Endothelial cell of umbilical vein (primary cell): ENCODE measurements at regions not wholly inside any gene's neighbourhood (a gene's known extent, or its start where the extent isn't known, plus 50 kb on each side); places are given as distances from the start of the nearest gene placed in this dataset.
"Not testable (repeated sequence)": the region's sequence is repeated elsewhere in the genome, so short reads cannot be mapped to it uniquely, and the experiment has no call there.

Source experiments
- BruUV-seq: library from RNA; stranded (reverse); fragments of 400-500 nt; replicated peaks from 2 replicates; lab custom pipeline; 2021; lab: Mats Ljungman, UMichigan
- CTCF ChIA-PET: fragments of 300-600, 350-600 bp; sonication (Branson Sonifier 250); formaldehyde crosslinking; loops from one replicate; lab custom pipeline; 2021; ENCODE audit warnings: antibody characterized with exemption, inconsistent platforms; lab: Charles Lee
- POLR2A ChIA-PET: fragments of 300-600, 350-600 bp; sonication (Branson Sonifier 250); formaldehyde crosslinking; loops from one replicate; lab custom pipeline; 2021; ENCODE audit warnings: antibody characterized with exemption, inconsistent platforms; lab: Charles Lee
- DNase-seq: peaks from one replicate; pipeline ENCODE4 v3.0.0-alpha.2; 2011; ENCODE audit warnings: low read depth, low spot score
- FAIRE-seq: peaks from 2 replicates; lab custom pipeline; 2011; peaks lifted over from hg19 to GRCh38; lab: Jason Lieb, UNC
- H2AFZ ChIP-seq: 2 replicates; pipeline ENCODE4 v1.6.0; 2012; ENCODE audit warnings: low read depth, low read length, control low read depth, inconsistent platforms
- H3K27ac ChIP-seq: 2 replicates; pipeline ENCODE4 v1.5.1; 2011; ENCODE audit warnings: low read depth, mild to moderate bottlenecking, control low read depth, low read length, moderate library complexity; ENCODE audit not compliant: insufficient read depth
- H3K27me3 ChIP-seq, 2 experiments: 2 replicates each; pipeline versions ENCODE4 v1.6.0 to v1.6.1; 2011; ENCODE audit warnings: low read length in 2 of 2, mixed read lengths in 1 of 2; ENCODE audit not compliant: control insufficient read depth in 2 of 2, insufficient read depth in 2 of 2
- H3K36me3 ChIP-seq, 2 experiments: 2 replicates in 1 of 2; 3 replicates in 1 of 2; pipeline ENCODE4 v1.5.1; 2011; ENCODE audit warnings: low read length in 2 of 2, mild to moderate bottlenecking in 1 of 2, moderate library complexity in 1 of 2; ENCODE audit not compliant: control insufficient read depth in 2 of 2, insufficient read depth in 2 of 2; ENCODE audit errors: extremely low read depth in 1 of 2
- H3K4me1 ChIP-seq: 3 replicates; pipeline ENCODE4 v1.5.1; 2011; ENCODE audit warnings: mild to moderate bottlenecking, low read length; ENCODE audit not compliant: control insufficient read depth, insufficient read depth; ENCODE audit errors: extremely low read depth
- H3K4me2 ChIP-seq: 2 replicates; pipeline ENCODE4 v1.6.1; 2011; ENCODE audit warnings: low read length, control low read depth, mixed read lengths; ENCODE audit not compliant: insufficient read depth
- H3K4me3 ChIP-seq, 3 experiments: fragments of 200-600 bp in 1 of 3; sonication (generic), shearing (Covaris generic) in 1 of 3; replicated peaks in 1 of 3; 2 replicates each; pipeline ENCODE4 v1.5.1; 2011 to 2016; ENCODE audit warnings: control low read depth in 3 of 3, low read length in 3 of 3, mild to moderate bottlenecking in 2 of 3, inconsistent platforms in 1 of 3, low read depth in 1 of 3, moderate library complexity in 1 of 3; ENCODE audit not compliant: insufficient read depth in 1 of 3
- H3K79me2 ChIP-seq: 2 replicates; pipeline ENCODE4 v1.6.0; 2012; ENCODE audit warnings: low read length, inconsistent platforms; ENCODE audit not compliant: control insufficient read depth, insufficient read depth
- H3K9ac ChIP-seq: replicated peaks from 2 replicates; pipeline ENCODE3; 2011; ENCODE audit warnings: low read length, control low read depth; ENCODE audit not compliant: insufficient read depth; ENCODE audit errors: extremely low read depth
- H3K9me1 ChIP-seq: replicated peaks from 3 replicates; pipeline ENCODE4 v1.6.0; 2011; ENCODE audit warnings: mild to moderate bottlenecking, low read length; ENCODE audit not compliant: control insufficient read depth, insufficient read depth; ENCODE audit errors: extremely low read depth
- H3K9me3 ChIP-seq: replicated peaks from 2 replicates; pipeline ENCODE4 v1.5.1; 2012; ENCODE audit warnings: low read length, inconsistent platforms; ENCODE audit not compliant: control insufficient read depth, insufficient read depth
- H4K20me1 ChIP-seq: replicated peaks from 2 replicates; pipeline ENCODE3; 2011; ENCODE audit warnings: mild to moderate bottlenecking, low read length; ENCODE audit not compliant: control insufficient read depth, insufficient read depth; ENCODE audit errors: extremely low read depth
- FOS ChIP-seq: IDR thresholded peaks from 2 replicates; pipeline ENCODE4 v1.6.1; 2011; ENCODE audit warnings: mild to moderate bottlenecking, low read length, moderate library complexity, borderline replicate concordance; ENCODE audit not compliant: insufficient read depth
- JUN ChIP-seq: IDR thresholded peaks from 2 replicates; pipeline ENCODE4 v1.6.1; 2011; ENCODE audit warnings: borderline replicate concordance, low read depth; ENCODE audit not compliant: insufficient read length, insufficient read depth
- POLR2A ChIP-seq: IDR thresholded peaks from 2 replicates; pipeline ENCODE4 v1.6.1; 2012; ENCODE audit warnings: low read depth, mild to moderate bottlenecking, control low read depth, low read length
- dilution Hi-C: fragments of 300-500 bp; cut with MboI; formaldehyde crosslinking; loops from one replicate; pipeline ENCODE4 v1.15.0; 2019; ENCODE audit warnings: low sequenced_read_pairs; ENCODE audit not compliant: extremely low pct_ligation_motif_present
- intact Hi-C: fragments of 100-400 bp; cut with micrococcal nuclease; formaldehyde crosslinking; loops from one replicate; pipeline ENCODE4 v1.10.0; 2022

DNA sequence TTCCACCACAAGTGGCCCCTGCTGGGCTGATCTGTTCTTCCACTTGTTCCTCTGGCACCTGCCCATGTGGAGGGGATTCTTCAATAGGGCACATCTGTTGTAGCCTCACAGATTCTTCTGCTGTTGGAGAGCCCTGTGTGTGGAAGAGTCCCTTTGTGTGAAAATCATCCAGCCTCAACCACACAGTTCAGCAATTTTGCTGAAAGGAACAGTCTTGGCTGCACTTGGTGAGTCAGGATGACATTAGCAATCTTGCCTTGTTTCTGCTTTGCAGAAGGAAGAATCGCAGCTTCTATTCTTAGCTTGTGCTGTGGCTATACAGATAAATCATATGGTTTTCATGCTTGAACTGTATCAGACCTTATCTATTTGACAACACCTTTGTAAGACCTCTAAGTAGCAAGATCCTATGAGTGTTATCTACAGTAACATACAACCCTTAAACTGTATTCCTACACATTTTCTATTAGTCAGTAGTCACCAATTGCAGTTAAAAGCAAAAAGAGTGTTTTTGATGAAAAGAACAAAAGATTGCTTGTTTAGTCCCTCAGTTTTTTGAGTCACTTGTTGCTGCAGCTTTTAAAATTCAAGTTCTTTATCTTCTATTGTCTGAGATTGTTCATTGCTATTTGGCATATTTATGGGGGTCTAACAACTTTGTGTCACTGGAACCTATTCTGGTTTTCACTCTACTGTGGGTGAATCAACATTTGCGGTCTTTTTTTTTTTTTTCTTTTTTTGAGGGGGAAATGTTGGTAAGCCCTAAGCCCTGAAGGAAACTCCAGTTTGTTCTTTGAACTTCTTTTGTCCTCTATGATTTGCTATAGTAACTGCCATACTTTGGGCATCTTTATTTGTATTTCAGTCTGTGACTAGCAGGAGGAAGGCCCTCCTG is 231.6 kb downstream of the TFAP2B start:
- POLR2A ChIA-PET = no interaction called here
- H3K9me1 ChIP-seq = no peaks in the 10 kb centered on the region
- BruUV-seq = no TSS peak
- DNase-seq (no peak), FAIRE-seq (no peak)
- no peaks in the 10 kb centered on the region for H3K9me3 ChIP-seq
- no peaks in the 10 kb centered on the region for H3K27me3 ChIP-seq
- intact Hi-C loops = no loop called here
- no peak overlapping the region for H3K27ac ChIP-seq
- H3K9ac ChIP-seq = no peak overlapping the region
- CTCF ChIA-PET = no interaction called here
- H3K4me2 ChIP-seq = no peak overlapping the region
- TF ChIP-seq POLR2A (no peak), FOS (no peak), JUN (no peak)
- no peaks in the 10 kb centered on the region for H3K36me3 ChIP-seq
- no peak overlapping the region for H2AFZ ChIP-seq
- H4K20me1 ChIP-seq = no peaks in the 10 kb centered on the region
- H3K79me2 ChIP-seq = no peaks in the 10 kb centered on the region
- H3K4me1 ChIP-seq = no peaks in the 10 kb centered on the region
- dilution Hi-C loops = no loop called here
- H3K4me3 ChIP-seq = no peak overlapping the region

DNA sequence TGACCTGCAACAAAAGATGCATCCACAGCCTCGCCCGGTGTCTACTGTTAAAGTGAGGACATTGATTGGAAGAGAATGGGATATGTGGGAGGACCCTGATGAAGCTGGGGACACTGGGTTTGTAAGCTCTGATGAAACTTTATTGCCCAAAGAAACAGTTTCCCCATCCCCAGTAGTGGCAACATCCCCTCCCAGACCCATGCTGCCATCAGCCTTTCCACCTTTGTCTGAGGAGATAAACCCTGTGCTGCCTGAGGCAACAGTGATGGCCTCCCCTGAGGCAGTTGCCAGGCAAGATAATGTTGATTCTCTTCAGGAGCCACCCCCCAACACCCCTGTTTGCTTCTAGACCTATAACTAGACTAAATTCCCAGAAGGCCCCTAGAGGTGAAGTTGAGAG is 234.0 kb downstream of the TFAP2B start:
- H3K36me3 ChIP-seq, POLR2A ChIA-PET, H3K9me3 ChIP-seq, H4K20me1 ChIP-seq, CTCF ChIA-PET, H3K27me3 ChIP-seq, H2AFZ ChIP-seq, H3K27ac ChIP-seq, dilution Hi-C loops, FAIRE-seq, H3K79me2 ChIP-seq, intact Hi-C loops, H3K4me2 ChIP-seq, DNase-seq, H3K4me3 ChIP-seq, H3K9me1 ChIP-seq, H3K9ac ChIP-seq, BruUV-seq, H3K4me1 ChIP-seq: not testable (repeated sequence)

DNA sequence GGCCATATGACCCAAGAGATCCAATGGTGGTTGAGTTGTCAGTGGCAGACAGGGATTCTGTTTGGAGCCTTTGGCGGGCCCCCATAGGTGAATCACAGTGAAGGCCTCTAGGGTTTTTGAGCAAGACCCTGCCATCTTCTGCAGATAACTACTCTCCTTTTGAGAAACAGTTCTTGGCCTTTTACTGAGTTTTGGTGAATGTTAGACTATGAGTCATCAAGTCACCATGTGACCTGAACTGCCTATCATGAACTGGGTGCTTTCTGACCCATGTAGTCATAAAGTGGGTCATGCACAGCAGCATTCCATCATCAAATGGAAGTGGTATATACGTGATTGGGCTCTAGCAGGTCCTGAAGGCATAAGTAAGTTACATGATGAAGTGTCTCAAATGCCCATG is 236.6 kb downstream of the TFAP2B start:
- FAIRE-seq, BruUV-seq, H3K4me1 ChIP-seq, dilution Hi-C loops, H3K4me3 ChIP-seq, H3K27me3 ChIP-seq, DNase-seq, H3K9me1 ChIP-seq, H3K27ac ChIP-seq, CTCF ChIA-PET, H4K20me1 ChIP-seq, H3K79me2 ChIP-seq, H2AFZ ChIP-seq, intact Hi-C loops, H3K9me3 ChIP-seq, H3K9ac ChIP-seq, POLR2A ChIA-PET, H3K36me3 ChIP-seq, H3K4me2 ChIP-seq: not testable (repeated sequence)
